Astrocyte (in vitro differentiated cells and primary cell): ENCODE measurements at regions not wholly inside any gene's neighbourhood (a gene's known extent, or its start where the extent isn't known, plus 50 kb on each side); places are given as distances from the start of the nearest gene placed in this dataset.

Source experiments
- CTCF ChIP-seq: IDR thresholded peaks from 2 replicates; pipeline ENCODE4 v1.5.1; 2011; ENCODE audit warnings: low read depth, mild to moderate bottlenecking, inconsistent platforms, low read length, moderate library complexity; ENCODE audit not compliant: insufficient read depth
- EZH2 ChIP-seq: IDR thresholded peaks from 2 replicates; pipeline ENCODE4 v1.6.1; 2012; ENCODE audit warnings: mild to moderate bottlenecking, low read length, inconsistent platforms; ENCODE audit not compliant: insufficient read depth

GRCh38 chr1:80629304-80629837, 1171.4 kb upstream of the ADGRL2 start:
- TF ChIP-seq CTCF (no peak), EZH2 (no peak)
